ENCODE measurements at regions not wholly inside any gene's neighbourhood (a gene's known extent, or its start where the extent isn't known, plus 50 kb on each side); places are given as distances from the start of the nearest gene placed in this dataset.

DNA sequence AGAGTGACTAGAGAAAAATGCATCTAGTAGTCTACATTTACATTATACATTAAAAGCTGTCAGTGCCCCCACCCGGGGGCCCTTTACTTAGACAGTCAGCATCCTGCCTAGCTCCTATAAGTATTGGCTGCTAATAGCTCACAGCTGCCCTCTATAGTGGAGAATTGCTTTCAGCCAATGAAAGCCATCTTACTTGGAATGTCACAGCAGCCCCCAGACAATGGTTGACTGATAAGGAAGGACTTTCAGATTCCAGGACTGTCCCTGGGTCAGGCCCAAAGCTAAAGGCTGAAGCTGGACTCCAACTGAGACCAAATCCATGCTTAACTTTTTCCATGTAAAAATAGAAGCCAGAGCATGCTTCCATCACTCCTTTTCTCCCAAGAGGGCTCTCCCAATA lies 196.9 kb downstream of the ANKRD50 start:
- DNase-seq: no peak

- no peak for DNase-seq
These were observed 193.3 kb downstream of the ANKRD50 start for GRCh38 chr4:124519196-124519595.

DNA sequence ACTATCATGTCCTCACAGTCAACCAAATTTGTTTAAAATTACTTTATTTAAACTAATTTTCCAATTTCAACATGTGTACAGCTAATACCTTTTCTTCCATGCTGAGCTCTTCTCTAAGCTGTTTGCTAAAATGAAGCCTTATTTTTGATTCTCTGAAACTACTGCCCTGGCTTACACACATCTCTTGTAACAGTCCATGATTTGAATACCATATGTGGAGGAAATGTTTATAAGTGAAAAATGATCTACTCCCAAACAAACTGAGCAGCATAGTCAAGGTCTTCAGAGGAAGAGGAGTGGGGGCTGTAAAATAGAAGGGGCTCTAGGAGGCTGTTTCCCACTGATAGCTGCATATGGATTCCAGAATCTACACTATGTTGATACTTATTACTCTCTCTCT lies 188.7 kb downstream of the ANKRD50 start:
- no peak for DNase-seq

- no peak for DNase-seq
These were observed 187.0 kb downstream of the ANKRD50 start for GRCh38 chr4:124525524-124525923.

GRCh38 chr4:124526331-124526730 lies 186.2 kb downstream of the ANKRD50 start:
- DNase-seq: no peak

GRCh38 chr4:124526769-124527168 lies 185.8 kb downstream of the ANKRD50 start:
- DNase-seq: no peak

DNA sequence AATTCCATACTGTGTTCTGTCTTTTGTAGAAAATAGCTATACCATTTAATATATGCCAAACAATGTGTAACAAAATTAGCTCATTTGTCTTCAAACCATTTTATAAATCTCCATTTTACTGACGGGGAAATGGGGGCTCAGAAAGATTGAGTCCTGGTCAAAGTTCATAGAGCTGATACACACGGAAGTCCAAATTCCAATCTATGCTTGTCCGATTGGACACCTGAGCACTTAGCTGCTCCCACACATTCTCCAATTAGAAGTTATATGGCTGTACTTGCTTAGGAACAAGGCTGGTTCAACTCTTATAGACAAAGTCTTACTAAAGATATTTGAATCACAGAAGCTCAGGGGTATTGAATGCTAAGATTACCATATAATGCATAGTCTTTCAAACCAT lies 185.2 kb downstream of the ANKRD50 start:
- no peak for DNase-seq

DNA sequence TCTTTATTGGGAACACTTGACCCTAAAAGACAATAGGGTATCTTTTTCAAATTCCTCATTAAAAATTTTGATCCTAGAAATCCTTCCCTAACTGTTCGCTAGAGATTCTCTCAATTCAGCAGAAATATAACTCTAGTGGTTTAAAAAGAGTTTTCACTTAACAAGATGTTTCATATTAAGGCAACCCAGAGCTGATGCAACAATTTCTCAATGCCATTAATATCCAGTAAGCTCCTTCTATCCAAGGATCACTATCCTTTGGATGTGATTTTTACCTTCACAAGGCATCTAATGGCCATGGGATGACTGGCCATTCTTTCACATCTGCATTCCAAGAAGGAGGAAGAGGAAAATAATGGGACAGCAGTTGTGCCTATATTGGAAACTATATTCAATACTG lies 183.4 kb downstream of the ANKRD50 start:
- DNase-seq: no peak

GRCh38 chr4:124530464-124531077 lies 182.0 kb downstream of the ANKRD50 start:
- no peak for DNase-seq

- DNase-seq: no peak
These were observed 178.4 kb downstream of the ANKRD50 start for GRCh38 chr4:124534131-124534530.

- DNase-seq: no peak
These were observed 177.5 kb downstream of the ANKRD50 start for GRCh38 chr4:124535003-124535402.

GRCh38 chr4:124536946-124537345 lies 175.6 kb downstream of the ANKRD50 start:
- DNase-seq: no peak

GRCh38 chr4:124537971-124538370 lies 174.6 kb downstream of the ANKRD50 start:
- no peak for DNase-seq

GRCh38 chr4:124540014-124540413 lies 172.5 kb downstream of the ANKRD50 start:
- DNase-seq: no peak

GRCh38 chr4:124541652-124542420 lies 170.7 kb downstream of the ANKRD50 start:
- DNase-seq: no peak

- DNase-seq: no peak
These were observed 156.6 kb downstream of the ANKRD50 start for GRCh38 chr4:124555959-124556358.

DNA sequence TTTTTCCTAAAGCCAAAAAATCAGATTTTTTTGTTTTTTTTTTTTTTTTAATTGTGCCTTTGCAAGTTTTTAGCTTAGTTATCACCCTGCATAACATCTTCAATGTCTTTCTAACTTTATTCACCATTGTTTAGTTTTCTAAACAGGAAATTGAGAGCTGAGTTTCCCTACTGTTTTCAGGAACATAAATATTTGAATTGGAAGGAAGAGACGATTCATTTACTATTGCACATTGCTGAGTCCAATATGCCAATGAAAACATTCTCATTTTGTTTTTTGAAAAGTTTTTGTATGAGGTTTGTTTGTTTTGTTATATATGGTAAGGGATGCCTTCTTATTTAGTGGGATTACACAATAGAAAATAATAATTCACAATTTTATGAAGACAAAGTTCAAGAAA lies 148.4 kb downstream of the ANKRD50 start:
- no peak for DNase-seq

DNA sequence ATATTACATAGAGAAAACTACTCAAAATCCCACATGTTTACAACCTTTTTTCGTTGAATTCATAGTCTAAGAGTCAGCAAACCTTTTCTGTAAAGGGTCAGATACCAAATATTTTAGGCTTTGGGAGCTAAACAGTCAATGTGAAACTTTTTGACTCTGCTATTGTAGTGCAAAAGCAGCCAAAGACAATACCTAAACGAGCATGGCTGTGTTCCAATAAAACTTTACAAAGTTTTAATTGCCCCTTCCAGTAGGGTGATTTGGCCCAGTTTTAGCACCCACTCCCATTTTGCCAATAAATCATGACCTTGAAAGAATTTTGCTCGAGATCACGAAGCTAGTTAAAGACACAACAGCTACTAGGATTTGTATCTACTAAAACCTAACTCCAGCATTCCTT lies 147.2 kb downstream of the ANKRD50 start:
- DNase-seq: no peak

DNA sequence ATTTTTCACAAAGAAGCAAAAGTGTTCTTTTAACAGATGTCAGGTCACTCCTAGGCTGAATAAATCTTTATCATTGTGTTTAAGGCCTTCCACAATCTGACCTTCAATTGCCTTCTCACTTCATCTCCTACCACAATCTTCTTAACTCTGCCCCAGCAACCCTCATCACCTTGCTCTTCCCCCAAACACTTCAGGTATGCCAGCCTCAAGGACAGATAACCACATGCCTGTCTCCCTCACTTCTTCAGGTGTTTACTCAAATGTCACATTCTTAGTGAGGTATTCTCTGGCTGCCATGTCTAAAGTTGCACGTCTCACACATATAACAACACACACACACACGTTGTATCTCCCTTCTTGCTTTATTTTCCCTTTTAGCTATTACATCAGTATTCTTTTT lies 146.5 kb downstream of the ANKRD50 start:
- no peak for DNase-seq

DNA sequence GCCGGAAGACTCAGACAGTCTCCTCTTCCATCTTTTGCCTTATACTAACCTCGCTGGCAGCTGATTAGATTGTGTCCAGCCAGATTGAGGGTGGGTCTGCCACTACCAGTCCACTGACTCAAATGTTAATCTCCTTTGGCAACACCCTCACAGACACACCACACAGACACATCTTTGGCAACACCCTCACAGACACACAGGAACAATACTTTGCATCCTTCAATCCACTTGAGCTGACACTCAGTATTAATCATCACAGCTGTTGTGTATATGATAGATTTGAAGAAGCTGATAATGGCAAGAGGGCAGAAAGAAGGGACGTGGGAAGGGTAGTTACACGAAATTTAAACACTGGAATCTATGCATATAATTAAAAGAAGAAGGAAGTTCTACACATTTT lies 139.5 kb downstream of the ANKRD50 start:
- DNase-seq: no peak

DNA sequence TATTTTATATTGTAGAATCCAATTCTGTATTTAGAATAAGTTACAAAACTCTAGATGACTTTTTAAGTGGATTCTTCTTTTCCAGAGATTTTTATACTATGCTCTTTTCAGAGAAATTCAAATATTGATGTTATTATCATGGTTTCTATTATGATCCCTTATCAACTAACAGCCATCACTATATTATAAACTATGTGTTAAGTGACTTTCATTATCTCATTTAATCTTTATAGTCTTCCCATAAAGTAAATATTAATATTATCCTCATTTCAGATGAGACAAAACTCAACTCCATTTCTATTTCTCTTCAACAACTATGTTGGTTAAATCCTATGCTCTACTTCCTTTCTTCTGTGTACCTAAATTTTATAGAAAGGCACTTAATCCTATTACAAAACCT lies 132.6 kb downstream of the ANKRD50 start:
- no peak for DNase-seq

DNA sequence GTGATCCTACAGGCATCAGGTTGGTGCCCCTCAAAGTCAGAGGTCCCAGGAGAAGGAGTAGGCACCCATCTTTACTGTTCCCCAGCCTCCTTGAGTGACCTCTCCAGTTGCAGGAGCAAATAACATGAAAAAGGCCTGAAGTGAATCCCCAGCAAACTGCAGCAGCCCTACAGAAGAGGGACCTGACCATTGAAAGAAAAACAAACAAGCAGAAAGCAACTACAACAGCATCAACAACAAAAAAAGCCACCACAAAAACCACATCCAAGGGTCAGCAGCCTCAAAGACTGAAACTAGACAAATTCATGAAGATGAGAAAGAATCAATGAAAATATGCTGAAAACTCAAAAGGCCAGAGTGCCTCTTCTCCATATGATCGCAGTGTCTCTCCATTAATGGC lies 128.7 kb downstream of the ANKRD50 start:
- DNase-seq: no peak

DNA sequence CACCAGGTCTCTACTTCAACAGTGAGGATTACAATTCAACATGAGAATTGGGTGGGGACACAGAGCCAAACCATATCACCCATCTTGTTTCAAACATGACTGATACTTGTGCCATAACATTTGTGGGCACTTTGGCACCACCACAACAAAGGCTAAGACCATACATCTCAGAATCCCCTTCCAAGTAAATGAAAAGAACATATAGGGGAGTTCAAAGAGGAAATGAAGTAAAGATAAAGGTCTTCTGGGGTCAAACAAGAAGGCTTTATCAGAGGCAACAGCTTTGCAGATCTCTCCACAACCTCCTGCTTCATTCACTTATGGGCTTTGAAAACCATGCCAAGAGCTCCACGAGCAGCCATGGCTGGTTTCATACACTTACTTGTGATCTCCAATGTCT lies 122.7 kb downstream of the ANKRD50 start:
- no peak for DNase-seq

DNA sequence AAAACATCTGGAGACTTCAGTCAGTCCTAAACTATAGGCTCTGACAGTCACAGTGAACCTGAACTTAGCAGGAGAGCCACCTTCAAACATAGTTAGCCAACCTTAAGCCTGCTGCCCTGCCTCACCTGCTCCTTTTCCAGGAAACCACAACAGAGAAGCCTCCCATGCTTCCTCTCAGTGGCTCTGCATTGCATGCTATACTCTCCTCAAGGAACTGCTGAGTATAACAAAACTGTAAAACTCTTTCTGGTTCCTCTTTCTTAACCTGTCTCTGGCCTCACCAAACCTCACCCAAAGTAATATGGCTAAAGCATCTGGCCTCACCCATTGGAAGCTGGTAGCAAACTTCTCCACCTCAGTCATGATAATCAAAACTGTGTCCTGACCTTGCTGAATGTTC lies 122.1 kb downstream of the ANKRD50 start:
- DNase-seq: no peak

GRCh38 chr4:124591637-124592036 lies 120.9 kb downstream of the ANKRD50 start:
- DNase-seq: no peak

Measured in kidney glomerular epithelial cell (primary cell).